HCT116 (cell line): ENCODE measurements at regions not wholly inside any gene's neighbourhood (a gene's known extent, or its start where the extent isn't known, plus 50 kb on each side); places are given as distances from the start of the nearest gene placed in this dataset.

Source experiments
- ATAC-seq: fragments of 200-7000 bp; cut with Tn5 transposase; 2 replicates; pipeline ENCODE4 v1.9.1; 2020; ENCODE audit warnings: mild to moderate bottlenecking, moderate library complexity
- BruUV-seq: library from RNA; stranded (reverse); fragments of 400-500 nt; replicated peaks from 2 replicates; lab custom pipeline; 2021; lab: Mats Ljungman, UMichigan
- CTCF ChIA-PET: fragments of 300-600 bp; sonication (Branson Sonifier 250); formaldehyde crosslinking; loops from one replicate; lab custom pipeline; 2021; ENCODE audit warnings: antibody characterized with exemption; lab: Charles Lee
- POLR2A ChIA-PET: fragments of 300-600, 350-600 bp; sonication (Branson Sonifier 250); formaldehyde crosslinking; loops from one replicate; lab custom pipeline; 2021; ENCODE audit warnings: antibody characterized with exemption; lab: Charles Lee
- RAD21 ChIA-PET, 2 experiments: fragments of 300-600 bp; sonication (Branson Sonifier 250); formaldehyde crosslinking; loops; one replicate each; lab custom pipeline; 2023; ENCODE audit warnings: low total read pairs in 2 of 2; ENCODE audit not compliant: uncharacterized antibody in 2 of 2, unreplicated experiment in 2 of 2, low non-redundant PET in 1 of 2; lab: Charles Lee
- DNase-seq: peaks from one replicate; pipeline ENCODE4 v3.0.0-alpha.2; 2010; ENCODE audit warnings: low read depth, low spot score
- H2AFZ ChIP-seq: fragments of 200-600 bp; shearing (Covaris generic), sonication (generic); 2 replicates; pipeline ENCODE4 v1.6.1; 2017; ENCODE audit warnings: low read depth, mixed run types, mixed read lengths, antibody characterized with exemption, low read length; ENCODE audit not compliant: poor library complexity, severe bottlenecking
- H3K27ac ChIP-seq: 2 replicates; pipeline ENCODE4 v1.5.1; 2012; ENCODE audit warnings: low read depth, low read length
- H3K27me3 ChIP-seq: fragments of 200-600 bp; sonication (generic); 2 replicates; pipeline ENCODE4 v1.6.1; 2016; ENCODE audit warnings: mixed run types, low read length, mixed read lengths; ENCODE audit not compliant: insufficient read depth
- H3K36me3 ChIP-seq, 2 experiments: fragments of 200-500 bp in 1 of 2; fragments of 200-600 bp in 1 of 2; sonication (Bioruptor generic) in 1 of 2; sonication (generic) in 1 of 2; 2 replicates each; pipeline versions ENCODE4 v1.5.1 to v1.6.1; 2014 to 2016; ENCODE audit warnings: low read length in 2 of 2, inconsistent platforms in 1 of 2, mixed read lengths in 1 of 2, mixed run types in 1 of 2; ENCODE audit not compliant: insufficient read depth in 2 of 2, control insufficient read depth in 1 of 2
- H3K4me1 ChIP-seq, 2 experiments: fragments of 200-600 bp in 1 of 2; sonication (generic) in 1 of 2; 2 replicates each; pipeline versions ENCODE4 v1.5.1 to v1.6.1; 2012 to 2017; ENCODE audit warnings: low read length in 2 of 2, inconsistent platforms in 1 of 2, mild to moderate bottlenecking in 1 of 2, mixed read lengths in 1 of 2, mixed run types in 1 of 2, moderate library complexity in 1 of 2; ENCODE audit not compliant: insufficient read depth in 2 of 2, control insufficient read depth in 1 of 2
- H3K4me2 ChIP-seq: fragments of 200-600 bp; sonication (generic); 2 replicates; pipeline ENCODE4 v1.6.1; 2017; ENCODE audit warnings: mixed run types, low read length, mixed read lengths
- H3K4me3 ChIP-seq, 2 experiments: fragments of 200-600 bp in 1 of 2; sonication (generic) in 1 of 2; replicated peaks in 1 of 2; 2 replicates each; pipeline ENCODE4 v1.5.1; 2011 to 2016; ENCODE audit warnings: low read length in 2 of 2, control low read depth in 1 of 2, low read depth in 1 of 2, mild to moderate bottlenecking in 1 of 2, mixed read lengths in 1 of 2, mixed run types in 1 of 2
- H3K79me2 ChIP-seq: fragments of 200-600 bp; sonication (generic); 2 replicates; pipeline ENCODE4 v1.6.1; 2017; ENCODE audit warnings: mild to moderate bottlenecking, mixed run types, low read length, moderate library complexity, mixed read lengths; ENCODE audit not compliant: insufficient read depth
- H3K9ac ChIP-seq: fragments of 200-600 bp; sonication (generic); 2 replicates; pipeline ENCODE4 v1.6.1; 2016; ENCODE audit warnings: low read length, mixed read lengths
- H3K9me2 ChIP-seq: fragments of 200-600 bp; sonication (generic), shearing (Covaris generic); 2 replicates; pipeline ENCODE4 v1.6.1; 2017; ENCODE audit warnings: mixed run types, mild to moderate bottlenecking, moderate library complexity; ENCODE audit not compliant: insufficient read depth
- H3K9me3 ChIP-seq, 2 experiments: fragments of 200-500 bp in 1 of 2; fragments of 200-600 bp in 1 of 2; sonication (Bioruptor generic) in 1 of 2; sonication (generic) in 1 of 2; 2 replicates each; pipeline ENCODE4 v1.6.1; 2014 to 2017; ENCODE audit warnings: low read length in 2 of 2, mixed read lengths in 2 of 2, inconsistent platforms in 1 of 2, low read depth in 1 of 2, mild to moderate bottlenecking in 1 of 2, mixed run types in 1 of 2, moderate library complexity in 1 of 2; ENCODE audit not compliant: control insufficient read depth in 1 of 2, insufficient read depth in 1 of 2
- H4K20me1 ChIP-seq: fragments of 200-600 bp; sonication (generic), shearing (Covaris generic); 2 replicates; pipeline ENCODE4 v1.6.1; 2017; ENCODE audit warnings: mixed run types, mild to moderate bottlenecking, moderate library complexity; ENCODE audit not compliant: insufficient read depth
- CBX3 ChIP-seq: IDR thresholded peaks from 2 replicates; pipeline ENCODE4 v1.6.1; 2012; ENCODE audit warnings: low read depth
- EGR1 ChIP-seq: IDR thresholded peaks from 2 replicates; pipeline ENCODE4 v1.6.1; 2012; ENCODE audit warnings: low read depth
- EZH2phosphoT487 ChIP-seq: fragments of 200-600 bp; IDR thresholded peaks from 2 replicates; pipeline ENCODE4 v1.6.1; 2018; ENCODE audit warnings: antibody characterized with exemption, borderline replicate concordance
- MAX ChIP-seq: IDR thresholded peaks from 2 replicates; pipeline ENCODE4 v1.6.1; 2012
- POLR2A ChIP-seq: IDR thresholded peaks from 2 replicates; pipeline ENCODE4 v1.7.0; 2011; ENCODE audit warnings: borderline replicate concordance; ENCODE audit not compliant: insufficient read depth, insufficient read length; ENCODE audit errors: extremely low read depth
- POLR2AphosphoS5 ChIP-seq: IDR thresholded peaks from 2 replicates; pipeline ENCODE4 v1.6.1; 2011; ENCODE audit warnings: mild to moderate bottlenecking, low read depth, low read length, moderate library complexity
- REST ChIP-seq: IDR thresholded peaks from 2 replicates; pipeline ENCODE4 v1.6.1; 2012; ENCODE audit warnings: low read depth
- SIN3A ChIP-seq: IDR thresholded peaks from 2 replicates; pipeline ENCODE4 v1.6.1; 2012; ENCODE audit warnings: low read depth
- SP1 ChIP-seq: IDR thresholded peaks from 2 replicates; pipeline ENCODE4 v1.6.1; 2012; ENCODE audit warnings: low read depth
- SRF ChIP-seq: IDR thresholded peaks from 2 replicates; pipeline ENCODE4 v1.6.1; 2012; ENCODE audit warnings: low read depth
- TCF7L2 ChIP-seq: IDR thresholded peaks from 2 replicates; pipeline ENCODE4 v1.7.0; 2011; ENCODE audit warnings: borderline replicate concordance, inconsistent platforms; ENCODE audit not compliant: insufficient read depth, insufficient read length; ENCODE audit errors: extremely low read depth
- YY1 ChIP-seq: IDR thresholded peaks from 2 replicates; pipeline ENCODE4 v1.6.1; 2011; ENCODE audit warnings: low read length, low read depth, moderate library complexity, mild to moderate bottlenecking; ENCODE audit not compliant: insufficient replicate concordance; ENCODE audit errors: extremely low read depth
- ZBTB33 ChIP-seq: IDR thresholded peaks from 2 replicates; pipeline ENCODE4 v1.6.1; 2011; ENCODE audit warnings: mild to moderate bottlenecking, low read length, moderate library complexity; ENCODE audit not compliant: insufficient replicate concordance; ENCODE audit errors: extremely low read depth
- ZFX ChIP-seq: fragments of 450-650 bp; IDR thresholded peaks from 2 replicates; pipeline ENCODE4 v1.6.1; 2017
- intact Hi-C: fragments of 100-400 bp; cut with micrococcal nuclease; formaldehyde crosslinking; loops from 2 replicates; pipeline ENCODE4 v1.10.0; 2022
- TF ChIP-seq, protein P1 (sequence below): IDR thresholded peaks from 2 replicates; pipeline ENCODE4 v1.6.1; 2012

DNA sequence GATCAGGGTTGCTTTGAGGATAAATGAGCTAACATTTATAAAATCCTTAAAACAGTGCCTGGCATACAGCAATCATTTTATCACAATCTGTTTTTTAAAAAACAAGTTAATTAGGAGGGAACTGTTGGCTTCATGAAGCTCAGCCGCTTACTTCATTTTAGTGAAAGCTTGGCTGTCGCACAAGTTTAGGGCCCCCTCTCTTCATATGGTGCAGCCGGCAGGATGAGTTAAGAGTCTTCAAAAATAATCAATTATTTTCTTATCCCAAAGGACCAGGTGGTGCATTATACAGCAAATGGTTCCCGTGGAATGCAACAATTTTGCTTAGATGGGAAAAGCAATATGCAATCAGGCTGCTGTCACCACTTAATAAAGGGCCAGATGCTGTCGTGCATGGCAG is 57.4 kb upstream of the PROKR2 start:
- Histone ChIP-seq H4K20me1 (no peaks in the 10 kb centered on the region), H3K9ac (no peak overlapping the region), H3K4me1 (no peaks in the 10 kb centered on the region), H3K4me3 (no peak overlapping the region), H3K36me3 (no peaks in the 10 kb centered on the region), H3K27ac (no peak overlapping the region), H3K9me3 (no peaks in the 10 kb centered on the region), H3K79me2 (no peaks in the 10 kb centered on the region), H3K27me3 (no peaks in the 10 kb centered on the region), H2AFZ (no peak overlapping the region), H3K9me2 (no peaks in the 10 kb centered on the region), H3K4me2 (no peak overlapping the region)
- ChIA-PET RAD21 (no interaction called here), POLR2A (no interaction called here), CTCF (no interaction called here)
- DNase-seq (no peak), ATAC-seq (no peak)
- no TSS peak for BruUV-seq
- TF ChIP-seq ZBTB33, result no peak
- no peak for TF ChIP-seq CBX3
- TF ChIP-seq, protein P1, sequence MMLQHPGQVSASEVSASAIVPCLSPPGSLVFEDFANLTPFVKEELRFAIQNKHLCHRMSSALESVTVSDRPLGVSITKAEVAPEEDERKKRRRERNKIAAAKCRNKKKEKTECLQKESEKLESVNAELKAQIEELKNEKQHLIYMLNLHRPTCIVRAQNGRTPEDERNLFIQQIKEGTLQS, result no peak
- TF ChIP-seq POLR2A, result no peak
- no peak for TF ChIP-seq SRF
- no peak for TF ChIP-seq EZH2phosphoT487
- intact Hi-C loops, result no loop called here

DNA sequence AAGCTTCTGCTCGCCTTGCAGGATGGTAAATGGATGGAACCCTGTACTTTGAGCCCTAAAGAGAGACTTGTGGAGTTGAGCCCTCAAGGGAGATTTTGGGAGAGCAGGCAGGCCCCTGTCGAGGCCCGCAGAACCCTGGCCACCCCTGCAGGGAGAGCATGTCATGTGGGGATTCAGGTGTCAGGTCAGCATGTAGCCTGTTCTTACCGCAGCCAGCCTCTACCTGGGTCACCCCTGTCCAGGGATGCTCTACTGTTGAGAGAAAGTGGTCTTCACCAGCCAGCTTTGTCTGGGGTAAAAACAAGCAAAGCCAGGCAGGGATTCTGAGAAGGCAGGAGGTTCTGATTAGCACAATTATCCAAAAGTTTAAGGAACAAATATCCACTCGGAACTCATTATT is 55.6 kb upstream of the PROKR2 start:
- no peak overlapping the region for H3K9ac ChIP-seq
- H3K4me1 ChIP-seq, result no peaks in the 10 kb centered on the region
- TF ChIP-seq REST (no peak), TCF7L2 (no peak), MAX (no peak), EZH2phosphoT487 (no peak), EGR1 (no peak), SP1 (no peak), ZFX (no peak), SIN3A (no peak), CBX3 (no peak), YY1 (no peak), POLR2AphosphoS5 (no peak)
- TF ChIP-seq, protein P1, result no peak
- RAD21 ChIA-PET, result no interaction called here
- no peaks in the 10 kb centered on the region for H3K79me2 ChIP-seq
- no peaks in the 10 kb centered on the region for H3K27me3 ChIP-seq
- POLR2A ChIA-PET, result no interaction called here
- BruUV-seq, result no TSS peak
- no peaks in the 10 kb centered on the region for H3K9me2 ChIP-seq
- H4K20me1 ChIP-seq, result no peaks in the 10 kb centered on the region
- H3K4me2 ChIP-seq, result no peak overlapping the region
- CTCF ChIA-PET, result no interaction called here
- H3K36me3 ChIP-seq, result no peaks in the 10 kb centered on the region
- H3K27ac ChIP-seq, result no peak overlapping the region
- no peak overlapping the region for H3K4me3 ChIP-seq
- no peak for ATAC-seq
- H3K9me3 ChIP-seq, result no peaks in the 10 kb centered on the region; a peak in 1 of 4 replicates
- intact Hi-C loops, result no loop called here
- DNase-seq, result no peak
- no peak overlapping the region for H2AFZ ChIP-seq
